Thoracic aorta (tissue), 2 donors: ENCODE measurements at regions not wholly inside any gene's neighbourhood (a gene's known extent, or its start where the extent isn't known, plus 50 kb on each side); places are given as distances from the start of the nearest gene placed in this dataset.

Experiments used
- ATAC-seq: fragments of 150-250 bp; one replicate; pipeline ENCODE4 v1.8.0; 2017; ENCODE audit warnings: low read depth; ENCODE audit not compliant: insufficient number of reproducible peaks, low FRiP score
- DNase-seq: peaks from one replicate; pipeline ENCODE4 v3.0.0-alpha.2; 2020; ENCODE audit warnings: low spot score
- H3K27ac ChIP-seq, 2 donors: fragments of 200-600 bp; sonication (generic); 1 replicate in 1 of 2; 2 replicates in 1 of 2; pipeline ENCODE4 v1.5.1; 2016; ENCODE audit warnings: mild to moderate bottlenecking in 2 of 2, moderate library complexity in 2 of 2
- H3K27me3 ChIP-seq: fragments of 200-600 bp; sonication (generic); replicated peaks from 2 replicates; pipeline ENCODE4 v1.6.0; 2016; ENCODE audit warnings: mild to moderate bottlenecking; ENCODE audit not compliant: insufficient read depth
- H3K36me3 ChIP-seq: fragments of 200-600 bp; sonication (generic); one replicate; pipeline ENCODE4 v1.5.1; 2016
- H3K4me1 ChIP-seq, 2 donors: fragments of 200-600 bp; sonication (generic); 1 replicate in 1 of 2; 2 replicates in 1 of 2; pipeline versions ENCODE4 v1.5.1 to v1.6.0; 2016; ENCODE audit warnings: low read depth in 2 of 2, mild to moderate bottlenecking in 1 of 2; ENCODE audit not compliant: control insufficient read depth in 1 of 2
- H3K4me3 ChIP-seq: fragments of 200-600 bp; sonication (generic); 2 replicates; pipeline ENCODE4 v1.5.1; 2016; ENCODE audit warnings: mild to moderate bottlenecking
- H3K9me3 ChIP-seq: fragments of 200-600 bp; sonication (generic); 2 replicates; pipeline ENCODE4 v1.5.1; 2016
- CTCF ChIP-seq: fragments of 200-600 bp; sonication (generic); IDR thresholded peaks from one replicate; pipeline ENCODE4 v1.5.1; 2019; ENCODE audit warnings: antibody characterized with exemption

- no peak overlapping the region for H3K27ac ChIP-seq
- no peak for TF ChIP-seq CTCF
- ATAC-seq (no peak), DNase-seq (no peak)
- H3K4me1 ChIP-seq = peaks cover 0 to 4% of the 10 kb centered on the region in 2 donors
- H3K27me3 ChIP-seq = no peaks in the 10 kb centered on the region
- no peaks in the 10 kb centered on the region for H3K36me3 ChIP-seq
- H3K9me3 ChIP-seq = no peaks in the 10 kb centered on the region
- H3K4me3 ChIP-seq = no peak overlapping the region
Observed at GRCh38 chr4:152004801-152005200, 244.0 kb upstream of the GATB start.

- no peak for DNase-seq
- Histone ChIP-seq H3K4me3 (no peak overlapping the region), H3K27me3 (no peaks in the 10 kb centered on the region), H3K36me3 (no peaks in the 10 kb centered on the region), H3K4me1 (peaks cover 0 to 6% of the 10 kb centered on the region in 2 donors), H3K27ac (no peak overlapping the region), H3K9me3 (no peaks in the 10 kb centered on the region)
- no peak for ATAC-seq
- no peak for TF ChIP-seq CTCF
Observed at GRCh38 chr4:152000518-152000917, 239.7 kb upstream of the GATB start.

GRCh38 chr4:151998723-151999122 lies 237.9 kb upstream of the GATB start:
- Histone ChIP-seq H3K4me1 (peaks cover 0 to 6% of the 10 kb centered on the region in 2 donors), H3K36me3 (no peaks in the 10 kb centered on the region), H3K27ac (no peak overlapping the region), H3K27me3 (no peaks in the 10 kb centered on the region), H3K9me3 (no peaks in the 10 kb centered on the region), H3K4me3 (no peak overlapping the region)
- no peak for TF ChIP-seq CTCF
- ATAC-seq = no peak
- no peak for DNase-seq

- no peak overlapping the region for H3K27ac ChIP-seq
- DNase-seq = no peak
- no peaks in the 10 kb centered on the region for H3K9me3 ChIP-seq
- H3K36me3 ChIP-seq = no peaks in the 10 kb centered on the region
- no peak overlapping the region for H3K4me3 ChIP-seq
- no peaks in the 10 kb centered on the region for H3K27me3 ChIP-seq
- H3K4me1 ChIP-seq = peaks cover 0 to 10% of the 10 kb centered on the region in 2 donors
- ATAC-seq = no peak
- no peak for TF ChIP-seq CTCF
Observed at GRCh38 chr4:151997461-151997860, 236.7 kb upstream of the GATB start.

- Histone ChIP-seq H3K27me3 (no peaks in the 10 kb centered on the region), H3K36me3 (no peaks in the 10 kb centered on the region), H3K27ac (no peak overlapping the region), H3K4me3 (no peak overlapping the region), H3K4me1 (peaks cover 0 to 33% of the 10 kb centered on the region in 2 donors), H3K9me3 (no peaks in the 10 kb centered on the region)
- DNase-seq = no peak
- TF ChIP-seq CTCF = no peak
- ATAC-seq = no peak
Observed at GRCh38 chr4:151994429-151994828, 233.6 kb upstream of the GATB start.
